ENCODE measurements at regions not wholly inside any gene's neighbourhood (a gene's known extent, or its start where the extent isn't known, plus 50 kb on each side); places are given as distances from the start of the nearest gene placed in this dataset.

- DNase-seq = no peak
These were observed 313.5 kb downstream of the AGTPBP1 start for GRCh38 chr9:85428230-85428629.

GRCh38 chr9:85427772-85428171, 314.0 kb downstream of the AGTPBP1 start:
- no peak for DNase-seq

- DNase-seq = peak; percentile 38
These were observed 316.6 kb downstream of the AGTPBP1 start for GRCh38 chr9:85425153-85425611.

- DNase-seq = no peak
These were observed 318.3 kb downstream of the AGTPBP1 start for GRCh38 chr9:85423422-85423821.

- no peak for DNase-seq
These were observed 320.1 kb downstream of the AGTPBP1 start for GRCh38 chr9:85421641-85422040.

GRCh38 chr9:85420750-85421149, 321.0 kb downstream of the AGTPBP1 start:
- DNase-seq = peak; percentile 17

GRCh38 chr9:85417674-85418073, 324.1 kb downstream of the AGTPBP1 start:
- no peak for DNase-seq

- no peak for DNase-seq
These were observed 325.0 kb downstream of the AGTPBP1 start for GRCh38 chr9:85416715-85417114.

GRCh38 chr9:85414390-85414789, 327.4 kb downstream of the AGTPBP1 start:
- DNase-seq = no peak

GRCh38 chr9:85408494-85408893, 333.3 kb downstream of the AGTPBP1 start:
- DNase-seq = no peak

GRCh38 chr9:85405566-85405950, 336.2 kb downstream of the AGTPBP1 start:
- no peak for DNase-seq

- no peak for DNase-seq
These were observed 336.7 kb downstream of the AGTPBP1 start for GRCh38 chr9:85404911-85405565.

GRCh38 chr9:85402551-85402950, 339.2 kb downstream of the AGTPBP1 start:
- no peak for DNase-seq

GRCh38 chr9:85401998-85402397, 339.8 kb downstream of the AGTPBP1 start:
- no peak for DNase-seq

- DNase-seq = no peak
These were observed 344.7 kb downstream of the AGTPBP1 start for GRCh38 chr9:85397005-85397404.

- no peak for DNase-seq
These were observed 349.5 kb downstream of the AGTPBP1 start for GRCh38 chr9:85392260-85392659.

- DNase-seq = no peak
These were observed 363.9 kb downstream of the AGTPBP1 start for GRCh38 chr9:85377731-85378289.

GRCh38 chr9:85368781-85369180, 373.0 kb downstream of the AGTPBP1 start:
- DNase-seq = no peak

GRCh38 chr9:85359161-85359560, 382.6 kb downstream of the AGTPBP1 start:
- DNase-seq = no peak

GRCh38 chr9:85349046-85349445, 392.7 kb downstream of the AGTPBP1 start:
- DNase-seq = no peak

- no peak for DNase-seq
These were observed 394.2 kb downstream of the AGTPBP1 start for GRCh38 chr9:85347541-85347940.

- no peak for DNase-seq
These were observed 396.9 kb downstream of the AGTPBP1 start for GRCh38 chr9:85344901-85345300.

GRCh38 chr9:85339338-85339737, 402.4 kb downstream of the AGTPBP1 start:
- no peak for DNase-seq

- DNase-seq = no peak
These were observed 407.5 kb downstream of the AGTPBP1 start for GRCh38 chr9:85334228-85334627.
